ENCODE measurements at regions not wholly inside any gene's neighbourhood (a gene's known extent, or its start where the extent isn't known, plus 50 kb on each side); places are given as distances from the start of the nearest gene placed in this dataset.

DNA sequence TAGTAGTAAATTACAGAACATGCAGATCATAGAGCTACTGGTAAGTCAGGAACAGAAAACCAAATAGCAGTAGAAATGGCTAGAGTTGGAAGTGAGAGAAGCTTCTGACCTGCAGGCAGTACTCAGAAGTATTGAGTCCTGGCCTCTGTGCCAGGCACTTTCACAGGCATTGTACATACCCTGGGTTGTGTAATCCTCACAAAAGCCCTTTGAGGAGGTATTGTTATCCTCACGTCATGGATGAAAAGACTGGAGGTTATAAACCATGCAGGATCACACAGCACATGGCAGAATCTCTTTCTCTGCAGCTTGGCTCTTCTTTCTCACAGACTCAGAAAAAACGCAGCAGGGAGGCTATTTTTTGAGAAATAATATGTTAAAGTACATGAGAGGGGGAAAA, 789.3 kb upstream of the FAM98A start:
- no peaks in the 10 kb centered on the region for H3K9me3 Mint-ChIP-seq (ENCODE audit: unreplicated experiment)
- H3K27me3 Mint-ChIP-seq (ENCODE audit: unreplicated experiment) = no peaks in the 10 kb centered on the region
- H3K4me1 Mint-ChIP-seq (ENCODE audit: unreplicated experiment) = no peaks in the 10 kb centered on the region
- H3K4me3 Mint-ChIP-seq (ENCODE audit: unreplicated experiment) = no peak overlapping the region
- H3K27ac Mint-ChIP-seq (ENCODE audit: unreplicated experiment) = no peak overlapping the region
- DNase-seq (ENCODE audit: low spot score) = no peak
- TF ChIP-seq, protein P1, sequence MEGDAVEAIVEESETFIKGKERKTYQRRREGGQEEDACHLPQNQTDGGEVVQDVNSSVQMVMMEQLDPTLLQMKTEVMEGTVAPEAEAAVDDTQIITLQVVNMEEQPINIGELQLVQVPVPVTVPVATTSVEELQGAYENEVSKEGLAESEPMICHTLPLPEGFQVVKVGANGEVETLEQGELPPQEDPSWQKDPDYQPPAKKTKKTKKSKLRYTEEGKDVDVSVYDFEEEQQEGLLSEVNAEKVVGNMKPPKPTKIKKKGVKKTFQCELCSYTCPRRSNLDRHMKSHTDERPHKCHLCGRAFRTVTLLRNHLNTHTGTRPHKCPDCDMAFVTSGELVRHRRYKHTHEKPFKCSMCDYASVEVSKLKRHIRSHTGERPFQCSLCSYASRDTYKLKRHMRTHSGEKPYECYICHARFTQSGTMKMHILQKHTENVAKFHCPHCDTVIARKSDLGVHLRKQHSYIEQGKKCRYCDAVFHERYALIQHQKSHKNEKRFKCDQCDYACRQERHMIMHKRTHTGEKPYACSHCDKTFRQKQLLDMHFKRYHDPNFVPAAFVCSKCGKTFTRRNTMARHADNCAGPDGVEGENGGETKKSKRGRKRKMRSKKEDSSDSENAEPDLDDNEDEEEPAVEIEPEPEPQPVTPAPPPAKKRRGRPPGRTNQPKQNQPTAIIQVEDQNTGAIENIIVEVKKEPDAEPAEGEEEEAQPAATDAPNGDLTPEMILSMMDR (IDR thresholded peaks at IDR 0.05; ENCODE audit: unreplicated experiment) = no peak
- no peaks in the 10 kb centered on the region for H3K36me3 Mint-ChIP-seq (ENCODE audit: low read depth, unreplicated experiment)

DNA sequence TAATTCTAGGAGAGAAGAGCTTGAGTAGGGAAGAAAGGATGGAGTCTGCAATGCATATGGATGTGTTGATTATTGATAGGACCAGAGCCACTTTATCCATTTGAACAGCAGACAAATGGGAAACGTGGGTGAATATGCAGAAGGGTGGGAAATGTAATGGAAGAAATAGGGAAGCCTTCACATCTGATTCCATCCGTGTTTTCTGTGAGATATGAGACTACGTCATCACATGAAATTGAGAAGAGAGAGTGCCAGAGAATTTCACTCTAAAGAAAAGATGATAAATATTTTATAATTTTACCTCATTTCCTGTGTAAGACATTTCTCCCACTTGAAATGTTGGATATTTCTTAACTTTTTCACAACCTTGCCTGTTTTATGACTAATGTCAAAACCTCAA, 788.4 kb upstream of the FAM98A start:
- no peaks in the 10 kb centered on the region for H3K27me3 Mint-ChIP-seq (ENCODE audit: unreplicated experiment)
- H3K4me3 Mint-ChIP-seq (ENCODE audit: unreplicated experiment) = no peak overlapping the region
- DNase-seq (ENCODE audit: low spot score) = no peak
- TF ChIP-seq, protein P1 (IDR thresholded peaks at IDR 0.05; ENCODE audit: unreplicated experiment) = no peak
- H3K27ac Mint-ChIP-seq (ENCODE audit: unreplicated experiment) = no peak overlapping the region
- H3K4me1 Mint-ChIP-seq (ENCODE audit: unreplicated experiment) = no peaks in the 10 kb centered on the region
- H3K9me3 Mint-ChIP-seq (ENCODE audit: unreplicated experiment) = no peaks in the 10 kb centered on the region
- no peaks in the 10 kb centered on the region for H3K36me3 Mint-ChIP-seq (ENCODE audit: low read depth, unreplicated experiment)

DNA sequence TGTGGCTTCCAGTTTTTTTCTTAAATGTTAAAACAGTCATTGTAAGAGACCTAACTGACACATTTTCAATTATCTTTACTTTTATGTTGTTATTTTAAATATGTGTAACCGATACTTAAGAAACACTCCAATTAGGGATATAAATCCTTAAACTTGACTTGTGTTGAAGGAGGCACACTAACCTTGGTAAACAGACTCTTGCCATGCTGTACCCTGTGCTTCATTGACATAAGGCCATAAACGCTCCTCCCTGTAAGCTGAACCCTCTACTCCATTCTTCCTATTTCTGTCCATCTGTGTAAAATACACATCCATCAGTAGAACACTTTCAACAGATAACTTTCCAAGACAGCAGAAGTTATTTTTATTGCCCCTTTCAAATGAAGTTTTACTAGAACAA, 780.5 kb upstream of the FAM98A start:
- TF ChIP-seq, protein P1 (IDR thresholded peaks at IDR 0.05; ENCODE audit: unreplicated experiment) = no peak
- H3K27ac Mint-ChIP-seq (ENCODE audit: unreplicated experiment) = no peak overlapping the region
- no peaks in the 10 kb centered on the region for H3K4me1 Mint-ChIP-seq (ENCODE audit: unreplicated experiment)
- no peaks in the 10 kb centered on the region for H3K27me3 Mint-ChIP-seq (ENCODE audit: unreplicated experiment)
- no peaks in the 10 kb centered on the region for H3K9me3 Mint-ChIP-seq (ENCODE audit: unreplicated experiment)
- H3K36me3 Mint-ChIP-seq (ENCODE audit: low read depth, unreplicated experiment) = no peaks in the 10 kb centered on the region
- no peak overlapping the region for H3K4me3 Mint-ChIP-seq (ENCODE audit: unreplicated experiment)
- DNase-seq (ENCODE audit: low spot score) = no peak

DNA sequence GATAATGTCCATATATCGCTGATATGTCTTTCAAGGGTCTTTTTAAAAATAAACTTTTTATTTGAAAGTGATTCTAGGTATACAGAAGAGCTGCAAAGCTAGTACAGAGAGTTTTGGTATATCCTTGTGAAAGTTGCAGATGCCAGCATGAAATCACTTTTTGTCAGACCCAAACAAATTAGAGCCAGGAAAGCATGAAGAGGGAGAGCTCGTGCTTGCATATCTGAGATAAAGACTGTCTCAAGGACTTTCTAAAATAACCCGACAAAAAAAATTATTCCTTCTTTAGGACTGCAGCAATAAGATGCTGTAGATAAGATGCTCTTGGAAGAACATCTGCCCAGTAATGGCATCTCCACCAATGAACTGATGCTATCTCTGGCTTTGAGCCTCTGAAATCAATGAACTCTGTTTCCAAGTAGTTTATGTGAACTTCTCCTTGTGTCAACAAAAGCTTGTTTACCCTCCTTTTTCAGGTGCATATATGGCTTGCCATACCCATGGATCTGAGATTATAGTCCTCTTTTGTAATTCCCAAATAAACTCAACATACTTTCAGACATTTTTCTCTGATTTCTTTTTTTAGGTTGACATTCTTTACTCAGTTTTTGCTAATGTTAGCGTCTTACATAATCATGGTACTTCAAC, 774.6 kb upstream of the FAM98A start:
- Mint-ChIP-seq H3K27me3 (ENCODE audit: unreplicated experiment) (no peaks in the 10 kb centered on the region), H3K27ac (ENCODE audit: unreplicated experiment) (no peak overlapping the region), H3K9me3 (ENCODE audit: unreplicated experiment) (no peaks in the 10 kb centered on the region), H3K4me3 (ENCODE audit: unreplicated experiment) (no peak overlapping the region), H3K36me3 (ENCODE audit: low read depth, unreplicated experiment) (no peaks in the 10 kb centered on the region), H3K4me1 (ENCODE audit: unreplicated experiment) (no peaks in the 10 kb centered on the region)
- TF ChIP-seq, protein P1 (IDR thresholded peaks at IDR 0.05; ENCODE audit: unreplicated experiment) = no peak
- no peak for DNase-seq (ENCODE audit: low spot score)

DNA sequence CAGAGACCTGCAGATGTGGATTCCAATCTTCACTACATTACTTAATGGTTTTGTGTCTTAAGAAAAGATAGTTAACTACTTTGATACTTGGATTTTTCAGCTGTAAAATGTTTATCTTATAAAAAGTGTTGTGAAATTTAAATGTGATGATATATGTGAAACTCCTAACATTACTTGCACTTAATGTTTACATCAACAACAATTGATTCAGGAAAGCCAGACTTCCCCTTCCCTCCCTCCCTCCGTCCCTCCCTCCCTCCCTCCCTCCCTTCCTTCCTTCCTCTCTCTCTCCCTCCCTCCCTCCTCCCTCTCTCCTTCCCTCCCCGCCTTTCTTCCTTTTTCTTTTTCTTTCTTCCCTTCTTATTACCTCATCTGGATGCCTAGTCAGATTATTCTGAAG, 773.9 kb upstream of the FAM98A start:
- Mint-ChIP-seq H3K4me1 (ENCODE audit: unreplicated experiment) (no peaks in the 10 kb centered on the region), H3K27me3 (ENCODE audit: unreplicated experiment) (no peaks in the 10 kb centered on the region)

More for the DNA sequence above, 773.9 kb upstream of the FAM98A start:
- H3K4me3 Mint-ChIP-seq (ENCODE audit: unreplicated experiment) = no peak overlapping the region
- H3K27ac Mint-ChIP-seq (ENCODE audit: unreplicated experiment) = no peak overlapping the region
- no peak for DNase-seq (ENCODE audit: low spot score)
- TF ChIP-seq, protein P1 (IDR thresholded peaks at IDR 0.05; ENCODE audit: unreplicated experiment) = no peak
- H3K9me3 Mint-ChIP-seq (ENCODE audit: unreplicated experiment) = no peaks in the 10 kb centered on the region
- no peaks in the 10 kb centered on the region for H3K36me3 Mint-ChIP-seq (ENCODE audit: low read depth, unreplicated experiment)
